ENCODE measurements at regions not wholly inside any gene's neighbourhood (a gene's known extent, or its start where the extent isn't known, plus 50 kb on each side); places are given as distances from the start of the nearest gene placed in this dataset.
"Not testable (repeated sequence)": the region's sequence is repeated elsewhere in the genome, so short reads cannot be mapped to it uniquely, and the experiment has no call there.

- no peaks in the 10 kb centered on the region for H3K4me1 ChIP-seq
- no peak for DNase-seq (ENCODE audit: low spot score in 2 of 2)
- no peaks in the 10 kb centered on the region for H3K36me3 ChIP-seq
- H3K27me3 ChIP-seq = no peaks in the 10 kb centered on the region
- no peak overlapping the region for H3K27ac ChIP-seq
- intact Hi-C loops (cut with DNase I; ENCODE audit: low total_unique reads) = no loop called here
- H3K9me3 ChIP-seq = no peaks in the 10 kb centered on the region
- no peak overlapping the region for H3K4me3 ChIP-seq
- TF ChIP-seq POLR2AphosphoS5 (IDR thresholded peaks at IDR 0.05) (no peak), CTCF (IDR thresholded peaks at IDR 0.05) (no peak), POLR2A (IDR thresholded peaks at IDR 0.05) (no peak)
These were observed 80.6 kb upstream of the ZNF366 start for GRCh38 chr5:72587661-72588308.

DNA sequence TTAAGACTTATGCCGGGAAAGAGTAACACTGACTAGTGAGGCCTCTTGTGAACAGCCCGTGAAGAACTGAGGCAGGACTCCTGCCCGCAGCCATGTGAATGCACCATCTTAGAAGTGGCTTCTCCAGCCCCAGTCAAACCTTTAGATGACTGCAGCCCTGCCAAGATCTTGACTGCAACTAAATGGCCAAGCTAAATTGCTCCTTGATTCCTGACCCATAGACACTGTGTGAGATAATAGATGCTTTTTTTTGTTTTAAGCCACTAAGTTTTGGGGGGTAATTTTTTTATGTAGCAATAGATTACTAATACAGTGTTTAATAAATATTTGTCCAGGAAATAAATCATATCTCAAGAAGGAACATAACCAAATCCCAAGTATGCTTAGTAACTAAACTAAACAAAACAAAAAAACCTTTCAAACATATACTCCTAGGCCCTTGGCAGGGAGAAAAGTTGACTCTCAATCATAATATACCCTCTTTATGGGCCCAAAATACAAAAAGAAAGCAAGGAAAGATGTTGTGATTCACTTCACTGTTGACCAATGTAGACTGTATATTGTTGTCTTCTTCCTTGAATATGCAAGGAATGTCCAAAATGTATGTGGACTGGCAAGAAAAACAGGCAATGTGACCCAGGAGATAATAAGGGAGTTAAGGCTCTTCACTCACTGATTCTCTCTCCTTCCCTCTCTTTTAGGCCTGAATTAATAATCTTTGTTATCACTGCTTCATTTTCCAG, 79.7 kb upstream of the ZNF366 start:
- intact Hi-C loops (cut with DNase I; ENCODE audit: low total_unique reads) = no loop called here

GRCh38 chr5:72584466-72584865, 77.3 kb upstream of the ZNF366 start:
- intact Hi-C loops (cut with DNase I; ENCODE audit: low total_unique reads) = loop anchor here (5.0 kb wide), 1 partner anchor 377 kb away; no protein-coding TSS in a partner anchor
- H3K4me3 ChIP-seq = no peak overlapping the region
- no peaks in the 10 kb centered on the region for H3K9me3 ChIP-seq
- no peaks in the 10 kb centered on the region for H3K27me3 ChIP-seq
- no peaks in the 10 kb centered on the region for H3K4me1 ChIP-seq
- H3K36me3 ChIP-seq = no peaks in the 10 kb centered on the region
- TF ChIP-seq POLR2A (IDR thresholded peaks at IDR 0.05) = no peak
- no peak for TF ChIP-seq POLR2AphosphoS5 (IDR thresholded peaks at IDR 0.05)
- no peak for TF ChIP-seq CTCF (IDR thresholded peaks at IDR 0.05)
- DNase-seq (ENCODE audit: low spot score in 2 of 2) = no peak
- H3K27ac ChIP-seq = peak overlapping the region in 1 of 2 donors; percentile 7

More for the DNA sequence above, 79.7 kb upstream of the ZNF366 start:
- Histone ChIP-seq H3K4me1 (no peaks in the 10 kb centered on the region), H3K36me3 (no peaks in the 10 kb centered on the region), H3K27ac (no peak overlapping the region), H3K4me3 (no peak overlapping the region), H3K27me3 (no peaks in the 10 kb centered on the region), H3K9me3 (no peaks in the 10 kb centered on the region)
- no peak for DNase-seq (ENCODE audit: low spot score in 2 of 2)
- TF ChIP-seq CTCF (IDR thresholded peaks at IDR 0.05) = no peak
- no peak for TF ChIP-seq POLR2A (IDR thresholded peaks at IDR 0.05)

DNA sequence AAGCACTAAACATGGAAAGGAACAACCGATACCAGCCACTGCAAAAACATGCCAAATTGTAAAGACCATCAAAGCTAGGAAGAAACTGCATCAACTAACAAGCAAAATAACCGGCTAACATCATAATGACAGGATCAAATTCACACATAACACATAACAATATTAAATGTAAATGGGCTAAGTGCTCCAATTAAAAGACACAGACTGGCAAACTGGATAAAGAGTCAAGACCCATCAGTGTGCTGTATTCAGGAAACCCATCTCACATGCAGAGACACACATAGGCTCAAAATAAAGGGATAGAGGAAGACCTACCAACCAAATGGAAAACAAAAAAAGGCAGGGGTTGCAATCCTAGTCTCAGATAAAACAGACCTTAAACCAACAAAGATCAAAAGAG, 72.1 kb upstream of the ZNF366 start:
- DNase-seq (ENCODE audit: low spot score in 2 of 2); H3K4me1 ChIP-seq; H3K4me3 ChIP-seq; intact Hi-C loops (cut with DNase I; ENCODE audit: low total_unique reads); H3K27ac ChIP-seq; H3K36me3 ChIP-seq; H3K9me3 ChIP-seq; H3K27me3 ChIP-seq: not testable (repeated sequence)

GRCh38 chr5:72572236-72572765, 65.1 kb upstream of the ZNF366 start:
- Histone ChIP-seq H3K4me1 (no peaks in the 10 kb centered on the region), H3K4me3 (no peak overlapping the region), H3K9me3 (no peaks in the 10 kb centered on the region), H3K36me3 (no peaks in the 10 kb centered on the region), H3K27ac (no peak overlapping the region), H3K27me3 (no peaks in the 10 kb centered on the region)
- intact Hi-C loops (cut with DNase I; ENCODE audit: low total_unique reads) = no loop called here
- TF ChIP-seq POLR2AphosphoS5 (IDR thresholded peaks at IDR 0.05) (no peak), CTCF (IDR thresholded peaks at IDR 0.05) (no peak), POLR2A (IDR thresholded peaks at IDR 0.05) (no peak)
- no peak for DNase-seq (ENCODE audit: low spot score in 2 of 2)

Measured in breast epithelium (tissue), 4 donors.